ENCODE measurements at regions not wholly inside any gene's neighbourhood (a gene's known extent, or its start where the extent isn't known, plus 50 kb on each side); places are given as distances from the start of the nearest gene placed in this dataset.

GRCh38 chrY:15546177-15546754, 1021.9 kb downstream of the NLGN4Y start:
- TF ChIP-seq POLR2AphosphoS5 (IDR thresholded peaks at IDR 0.05) = no peak
- TF ChIP-seq, protein P1, sequence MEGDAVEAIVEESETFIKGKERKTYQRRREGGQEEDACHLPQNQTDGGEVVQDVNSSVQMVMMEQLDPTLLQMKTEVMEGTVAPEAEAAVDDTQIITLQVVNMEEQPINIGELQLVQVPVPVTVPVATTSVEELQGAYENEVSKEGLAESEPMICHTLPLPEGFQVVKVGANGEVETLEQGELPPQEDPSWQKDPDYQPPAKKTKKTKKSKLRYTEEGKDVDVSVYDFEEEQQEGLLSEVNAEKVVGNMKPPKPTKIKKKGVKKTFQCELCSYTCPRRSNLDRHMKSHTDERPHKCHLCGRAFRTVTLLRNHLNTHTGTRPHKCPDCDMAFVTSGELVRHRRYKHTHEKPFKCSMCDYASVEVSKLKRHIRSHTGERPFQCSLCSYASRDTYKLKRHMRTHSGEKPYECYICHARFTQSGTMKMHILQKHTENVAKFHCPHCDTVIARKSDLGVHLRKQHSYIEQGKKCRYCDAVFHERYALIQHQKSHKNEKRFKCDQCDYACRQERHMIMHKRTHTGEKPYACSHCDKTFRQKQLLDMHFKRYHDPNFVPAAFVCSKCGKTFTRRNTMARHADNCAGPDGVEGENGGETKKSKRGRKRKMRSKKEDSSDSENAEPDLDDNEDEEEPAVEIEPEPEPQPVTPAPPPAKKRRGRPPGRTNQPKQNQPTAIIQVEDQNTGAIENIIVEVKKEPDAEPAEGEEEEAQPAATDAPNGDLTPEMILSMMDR (IDR thresholded peaks at IDR 0.05) = no peak

All from esophagus muscularis mucosa (tissue), 3 donors.